Type B pancreatic cell (in vitro differentiated cells): ENCODE measurements at regions not wholly inside any gene's neighbourhood (a gene's known extent, or its start where the extent isn't known, plus 50 kb on each side); places are given as distances from the start of the nearest gene placed in this dataset.

ENCODE experiments used
- DNase-seq: peaks from one replicate; pipeline ENCODE4 v3.0.0; 2021; ENCODE audit warnings: mixed read lengths; ENCODE audit not compliant: unreplicated experiment; ENCODE audit errors: extremely low spot score
- H3K27ac Mint-ChIP-seq: 2 replicates; pipeline ENCODE4 v1.8.0; 2021; ENCODE audit warnings: mild to moderate bottlenecking, mixed read lengths
- H3K27me3 Mint-ChIP-seq: 2 replicates; pipeline ENCODE4 v1.8.0; 2021; ENCODE audit warnings: mixed read lengths
- H3K36me3 Mint-ChIP-seq: 2 replicates; pipeline ENCODE4 v1.8.0; 2021; ENCODE audit warnings: mixed read lengths
- H3K4me1 Mint-ChIP-seq: one replicate; pipeline ENCODE4 v1.8.0; 2021; ENCODE audit warnings: mixed read lengths; ENCODE audit not compliant: unreplicated experiment
- H3K4me3 Mint-ChIP-seq: 2 replicates; pipeline ENCODE4 v1.8.0; 2021; ENCODE audit warnings: mild to moderate bottlenecking, mixed read lengths
- H3K9me3 Mint-ChIP-seq: 2 replicates; pipeline ENCODE4 v1.8.0; 2021; ENCODE audit warnings: mixed read lengths
- CTCF ChIP-seq: fragments of 200-600 bp; sonication (generic); conservative IDR thresholded peaks from 2 replicates; pipeline ENCODE4 v1.5.0; 2021; ENCODE audit warnings: antibody characterized with exemption, mild to moderate bottlenecking

- no peaks in the 10 kb centered on the region for H3K36me3 Mint-ChIP-seq
- H3K4me3 Mint-ChIP-seq, result no peak overlapping the region
- H3K4me1 Mint-ChIP-seq, result peaks cover 11% of the 10 kb centered on the region
- no peaks in the 10 kb centered on the region for H3K27me3 Mint-ChIP-seq
- peaks cover 11% of the 10 kb centered on the region for H3K9me3 Mint-ChIP-seq
- no peak overlapping the region for H3K27ac Mint-ChIP-seq
- TF ChIP-seq CTCF, result no peak
- no peak for DNase-seq
Measured at GRCh38 chr5:57663466-57663865, 180.9 kb upstream of the ACTBL2 start.

- H3K4me1 Mint-ChIP-seq, result peaks cover 11% of the 10 kb centered on the region
- no peaks in the 10 kb centered on the region for H3K27me3 Mint-ChIP-seq
- H3K36me3 Mint-ChIP-seq, result no peaks in the 10 kb centered on the region
- H3K9me3 Mint-ChIP-seq, result peaks cover 11% of the 10 kb centered on the region
- no peak overlapping the region for H3K4me3 Mint-ChIP-seq
- no peak overlapping the region for H3K27ac Mint-ChIP-seq
- no peak for DNase-seq
- no peak for TF ChIP-seq CTCF
Measured at GRCh38 chr5:57662991-57663390, 180.4 kb upstream of the ACTBL2 start.

- H3K9me3 Mint-ChIP-seq, result peaks cover 14% of the 10 kb centered on the region
- H3K27me3 Mint-ChIP-seq, result no peaks in the 10 kb centered on the region
- no peak overlapping the region for H3K27ac Mint-ChIP-seq
- H3K4me1 Mint-ChIP-seq, result peaks cover 11% of the 10 kb centered on the region
- no peaks in the 10 kb centered on the region for H3K36me3 Mint-ChIP-seq
- no peak for TF ChIP-seq CTCF
- no peak for DNase-seq
- H3K4me3 Mint-ChIP-seq, result no peak overlapping the region
Measured at GRCh38 chr5:57659886-57660285, 177.3 kb upstream of the ACTBL2 start.

GRCh38 chr5:57658018-57658417 lies 175.4 kb upstream of the ACTBL2 start:
- H3K9me3 Mint-ChIP-seq, result peaks cover 11% of the 10 kb centered on the region
- H3K27ac Mint-ChIP-seq, result no peak overlapping the region
- H3K36me3 Mint-ChIP-seq, result no peaks in the 10 kb centered on the region
- TF ChIP-seq CTCF, result no peak
- no peak for DNase-seq
- H3K4me1 Mint-ChIP-seq, result peaks cover 8% of the 10 kb centered on the region
- no peak overlapping the region for H3K4me3 Mint-ChIP-seq
- H3K27me3 Mint-ChIP-seq, result no peaks in the 10 kb centered on the region

GRCh38 chr5:57655228-57655627 lies 172.6 kb upstream of the ACTBL2 start:
- no peaks in the 10 kb centered on the region for H3K4me1 Mint-ChIP-seq
- no peak overlapping the region for H3K27ac Mint-ChIP-seq

More at GRCh38 chr5:57655228-57655627, 172.6 kb upstream of the ACTBL2 start:
- Mint-ChIP-seq H3K27me3 (no peaks in the 10 kb centered on the region), H3K9me3 (peaks cover 9% of the 10 kb centered on the region), H3K36me3 (no peaks in the 10 kb centered on the region), H3K4me3 (no peak overlapping the region)
- TF ChIP-seq CTCF, result no peak
- DNase-seq, result no peak
